Peyer's patch (tissue), 4 donors: ENCODE measurements at regions not wholly inside any gene's neighbourhood (a gene's known extent, or its start where the extent isn't known, plus 50 kb on each side); places are given as distances from the start of the nearest gene placed in this dataset.

ENCODE experiments used
- POLR2A ChIP-seq, 2 donors: fragments of 450-650 bp; IDR thresholded peaks; one replicate each; pipeline ENCODE4 v1.5.1; 2017; ENCODE audit warnings: antibody characterized with exemption in 2 of 2, mild to moderate bottlenecking in 2 of 2, moderate library complexity in 2 of 2
- TF ChIP-seq, protein P1 (sequence below), 6 experiments: fragments of 450-650 bp in 4 of 6; fragments of 200-600 bp in 2 of 6; sonication (generic) in 1 of 6; IDR thresholded peaks; one replicate each; pipeline ENCODE4 v1.5.1; 2017 to 2019; ENCODE audit warnings: antibody characterized with exemption in 6 of 6, mild to moderate bottlenecking in 3 of 6, moderate library complexity in 1 of 6

DNA sequence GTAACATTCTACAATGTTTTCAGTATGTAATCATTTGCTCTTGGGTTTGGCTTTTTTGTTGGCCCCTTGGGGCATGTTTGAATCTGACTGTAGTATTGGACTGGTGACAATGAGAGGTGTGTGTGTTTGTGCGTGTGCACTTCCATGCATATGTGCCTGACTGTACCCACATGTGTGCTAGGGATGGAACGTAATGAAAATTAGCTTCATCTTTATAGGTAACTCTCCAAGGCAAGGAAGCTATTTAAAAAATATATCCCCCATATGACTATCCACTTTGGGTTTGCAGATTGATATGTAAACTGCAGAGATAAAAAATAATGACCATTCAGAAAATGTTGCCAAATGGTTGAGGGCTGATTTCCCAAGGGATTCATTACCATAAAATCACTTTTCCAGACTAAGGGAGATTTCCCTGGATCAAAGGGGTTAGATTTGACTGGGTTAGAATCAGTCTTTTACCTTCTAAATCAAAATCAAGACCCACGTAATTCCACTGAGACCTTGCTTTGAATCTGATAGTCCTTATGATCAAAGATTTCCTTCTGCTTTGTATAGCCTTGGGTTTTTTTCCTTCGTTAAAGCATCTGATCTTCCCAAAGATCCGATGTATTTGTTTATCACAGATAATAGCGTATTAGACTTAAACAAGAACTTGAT, 189.7 kb downstream of the CENPF start:
- TF ChIP-seq POLR2A (IDR thresholded peaks at IDR 0.05) = no peak
- TF ChIP-seq, protein P1, sequence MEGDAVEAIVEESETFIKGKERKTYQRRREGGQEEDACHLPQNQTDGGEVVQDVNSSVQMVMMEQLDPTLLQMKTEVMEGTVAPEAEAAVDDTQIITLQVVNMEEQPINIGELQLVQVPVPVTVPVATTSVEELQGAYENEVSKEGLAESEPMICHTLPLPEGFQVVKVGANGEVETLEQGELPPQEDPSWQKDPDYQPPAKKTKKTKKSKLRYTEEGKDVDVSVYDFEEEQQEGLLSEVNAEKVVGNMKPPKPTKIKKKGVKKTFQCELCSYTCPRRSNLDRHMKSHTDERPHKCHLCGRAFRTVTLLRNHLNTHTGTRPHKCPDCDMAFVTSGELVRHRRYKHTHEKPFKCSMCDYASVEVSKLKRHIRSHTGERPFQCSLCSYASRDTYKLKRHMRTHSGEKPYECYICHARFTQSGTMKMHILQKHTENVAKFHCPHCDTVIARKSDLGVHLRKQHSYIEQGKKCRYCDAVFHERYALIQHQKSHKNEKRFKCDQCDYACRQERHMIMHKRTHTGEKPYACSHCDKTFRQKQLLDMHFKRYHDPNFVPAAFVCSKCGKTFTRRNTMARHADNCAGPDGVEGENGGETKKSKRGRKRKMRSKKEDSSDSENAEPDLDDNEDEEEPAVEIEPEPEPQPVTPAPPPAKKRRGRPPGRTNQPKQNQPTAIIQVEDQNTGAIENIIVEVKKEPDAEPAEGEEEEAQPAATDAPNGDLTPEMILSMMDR (IDR thresholded peaks at IDR 0.05) = no peak
